Large intestine (tissue), 3 donors: ENCODE measurements at regions not wholly inside any gene's neighbourhood (a gene's known extent, or its start where the extent isn't known, plus 50 kb on each side); places are given as distances from the start of the nearest gene placed in this dataset.
"Not testable (repeated sequence)": the region's sequence is repeated elsewhere in the genome, so short reads cannot be mapped to it uniquely, and the experiment has no call there.

Source experiments
- DNase-seq, 2 donors: peaks; one replicate each; pipeline versions ENCODE4 v3.0.0 to v3.0.0-alpha.2; 2013
- H3K27ac ChIP-seq: one replicate; pipeline ENCODE4 v1.5.1; 2013; ENCODE audit warnings: low read length
- H3K27me3 ChIP-seq: 2 replicates; pipeline ENCODE4 v1.6.1; 2013; ENCODE audit warnings: low read length; ENCODE audit not compliant: control insufficient read depth, insufficient read depth
- H3K36me3 ChIP-seq: 2 replicates; pipeline ENCODE4 v1.6.1; 2013; ENCODE audit warnings: low read length; ENCODE audit not compliant: control insufficient read depth, insufficient read depth
- H3K4me1 ChIP-seq: one replicate; pipeline ENCODE4 v1.6.1; 2013; ENCODE audit warnings: low read length; ENCODE audit not compliant: control insufficient read depth, insufficient read depth
- H3K4me3 ChIP-seq: one replicate; pipeline ENCODE4 v1.5.1; 2013; ENCODE audit warnings: low read length
- H3K9me3 ChIP-seq: one replicate; pipeline ENCODE4 v1.6.1; 2013; ENCODE audit warnings: mild to moderate bottlenecking, low read depth, low read length, moderate library complexity; ENCODE audit not compliant: control insufficient read depth
- WGBS: methylation state at CpG from one replicate; pipeline ENCODE4 v1.1.5; 2013; ENCODE audit warnings: low lambda C conversion rate; ENCODE audit not compliant: insufficient coverage; 5-methylcytosine and 5-hydroxymethylcytosine counted together

GRCh38 chr14:101289230-101289690 lies 272.0 kb upstream of the DIO3 start:
- 20% methylated on average over 1 of the region's 13 CpGs for WGBS
- Histone ChIP-seq H3K4me3 (no peak overlapping the region), H3K27me3 (no peaks in the 10 kb centered on the region), H3K27ac (peak overlapping the region; percentile 88), H3K9me3 (no peaks in the 10 kb centered on the region), H3K4me1 (peaks cover 39% of the 10 kb centered on the region), H3K36me3 (no peaks in the 10 kb centered on the region)
- DNase-seq = peak; percentile 90 to 94

DNA sequence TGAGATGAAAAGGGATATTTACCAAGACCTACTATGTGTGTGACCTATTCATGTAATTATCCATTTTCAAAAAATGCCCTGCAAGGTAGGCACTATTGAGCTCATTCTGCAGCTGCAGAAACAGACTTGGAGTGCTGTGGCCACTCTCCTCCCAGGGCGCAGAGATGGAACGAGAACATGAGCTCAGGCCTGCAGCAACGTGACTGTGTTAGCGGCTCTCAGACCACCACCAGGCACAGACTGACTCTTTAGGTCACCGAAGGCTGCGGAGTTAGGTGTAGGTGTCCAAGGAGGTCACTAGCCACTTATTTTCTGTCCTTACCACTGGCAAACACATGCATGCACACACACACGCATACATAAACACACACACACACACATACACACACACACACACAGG lies 271.4 kb upstream of the DIO3 start:
- no peaks in the 10 kb centered on the region for H3K36me3 ChIP-seq
- DNase-seq = no peak
- H3K27me3 ChIP-seq = no peaks in the 10 kb centered on the region
- H3K4me1 ChIP-seq = peaks cover 39% of the 10 kb centered on the region
- WGBS = no CpG with 5 or more reads among the region's 7 CpGs
- no peaks in the 10 kb centered on the region for H3K9me3 ChIP-seq
- H3K27ac ChIP-seq = peak overlapping the region; percentile 88
- no peak overlapping the region for H3K4me3 ChIP-seq

DNA sequence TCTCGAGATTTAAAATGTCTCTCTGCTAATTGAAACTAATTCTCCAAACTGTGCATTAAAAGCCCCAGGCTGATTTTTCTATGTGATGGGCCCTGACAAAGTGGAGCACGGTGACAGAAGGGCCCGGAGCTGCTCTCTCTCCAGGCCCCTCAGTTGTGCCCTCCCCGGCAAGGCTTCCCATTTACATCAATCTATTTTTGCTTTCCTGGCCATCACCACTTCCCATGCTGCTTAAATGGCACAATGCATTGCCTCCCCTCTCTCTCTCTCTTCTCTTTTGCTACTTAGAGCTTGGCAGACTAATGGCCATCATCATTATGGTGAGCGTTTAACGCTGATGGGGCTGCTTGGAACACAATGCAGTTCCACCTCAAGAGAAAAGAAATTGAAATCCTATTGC lies 270.7 kb upstream of the DIO3 start:
- H3K9me3 ChIP-seq = peaks cover 6% of the 10 kb centered on the region
- H3K27ac ChIP-seq = no peak overlapping the region
- peaks cover 39% of the 10 kb centered on the region for H3K4me1 ChIP-seq
- no peak overlapping the region for H3K4me3 ChIP-seq
- H3K27me3 ChIP-seq = no peaks in the 10 kb centered on the region
- DNase-seq = no peak
- WGBS = 83% methylated on average over 1 of the region's 6 CpGs
- no peaks in the 10 kb centered on the region for H3K36me3 ChIP-seq

GRCh38 chr14:101291390-101291789 lies 269.9 kb upstream of the DIO3 start:
- Histone ChIP-seq H3K4me1 (peaks cover 39% of the 10 kb centered on the region), H3K4me3 (no peak overlapping the region), H3K9me3 (peaks cover 8% of the 10 kb centered on the region), H3K27ac (no peak overlapping the region), H3K27me3 (no peaks in the 10 kb centered on the region), H3K36me3 (no peaks in the 10 kb centered on the region)
- no CpG with 5 or more reads among the region's 3 CpGs for WGBS
- DNase-seq = no peak

DNA sequence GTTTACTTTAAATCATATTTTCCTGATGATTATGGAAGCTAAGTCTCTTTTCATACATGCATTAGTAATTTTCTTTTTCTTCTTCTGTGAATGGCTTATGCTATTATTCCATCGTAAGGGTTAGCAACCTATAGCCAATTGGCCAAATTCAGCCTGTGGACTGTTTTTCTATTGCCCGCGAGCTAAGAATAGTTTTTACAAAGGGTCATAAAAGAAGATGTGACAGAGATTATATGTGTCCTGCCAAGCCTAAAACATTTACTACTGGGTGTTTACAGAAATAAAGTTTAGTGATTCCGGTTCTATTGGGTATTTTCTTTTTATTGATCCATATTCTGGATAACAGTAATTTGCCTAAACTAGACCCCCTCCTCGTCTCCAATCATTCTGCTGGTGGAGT lies 268.8 kb upstream of the DIO3 start:
- peaks cover 12% of the 10 kb centered on the region for H3K9me3 ChIP-seq
- no peaks in the 10 kb centered on the region for H3K27me3 ChIP-seq
- no peak for DNase-seq
- H3K27ac ChIP-seq = no peak overlapping the region
- H3K4me1 ChIP-seq = peaks cover 38% of the 10 kb centered on the region
- no CpG with 5 or more reads among the region's 5 CpGs for WGBS
- no peaks in the 10 kb centered on the region for H3K36me3 ChIP-seq
- no peak overlapping the region for H3K4me3 ChIP-seq

DNA sequence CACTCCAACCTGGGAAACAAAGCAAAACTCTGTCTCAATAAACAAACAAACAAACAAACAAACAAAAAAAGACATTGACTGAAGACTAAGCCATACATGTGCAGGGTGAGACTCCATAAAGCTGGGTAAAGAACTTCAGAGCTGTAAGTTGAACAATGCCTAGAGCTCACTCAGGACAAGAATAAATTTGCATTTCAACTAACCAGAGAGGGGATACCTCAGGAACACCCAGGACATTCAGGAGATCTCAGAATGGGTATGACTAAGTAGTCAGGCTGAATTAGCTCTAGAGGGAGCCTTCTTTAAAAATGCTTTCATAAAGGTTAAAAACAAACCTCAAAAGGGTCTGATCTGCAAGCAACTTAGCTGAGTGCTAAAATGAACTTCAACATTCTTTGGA lies 267.7 kb upstream of the DIO3 start:
- peaks cover 27% of the 10 kb centered on the region for H3K4me1 ChIP-seq
- peaks cover 20% of the 10 kb centered on the region for H3K9me3 ChIP-seq
- H3K27me3 ChIP-seq = no peaks in the 10 kb centered on the region
- no peaks in the 10 kb centered on the region for H3K36me3 ChIP-seq
- no peak for DNase-seq
- H3K27ac ChIP-seq = no peak overlapping the region
- H3K4me3 ChIP-seq = no peak overlapping the region

DNA sequence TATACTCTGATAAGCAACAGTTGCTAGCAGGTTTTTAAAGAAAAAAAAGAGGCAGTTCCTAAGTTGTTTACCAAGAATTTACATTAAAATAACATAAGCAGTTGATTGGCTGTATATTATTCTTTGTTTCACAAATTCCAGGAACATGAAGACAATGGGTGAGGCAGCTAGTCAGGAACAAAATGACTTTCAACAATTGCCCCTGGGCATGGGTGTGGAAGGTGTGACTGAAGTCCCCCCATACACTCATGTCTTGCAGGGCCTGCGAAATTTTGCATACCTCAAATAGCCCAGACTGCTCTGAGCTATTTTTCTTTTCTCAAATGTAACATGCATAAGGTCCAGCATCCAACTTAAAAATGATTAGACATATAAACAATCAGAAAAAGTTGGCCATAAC lies 267.2 kb upstream of the DIO3 start:
- Histone ChIP-seq H3K27me3 (no peaks in the 10 kb centered on the region), H3K27ac (no peak overlapping the region), H3K9me3 (peaks cover 20% of the 10 kb centered on the region), H3K4me3 (no peak overlapping the region), H3K4me1 (peaks cover 22% of the 10 kb centered on the region), H3K36me3 (no peaks in the 10 kb centered on the region)
- DNase-seq = no peak
- WGBS = no CpG with 5 or more reads among the region's 1 CpG

GRCh38 chr14:101299781-101300180 lies 261.5 kb upstream of the DIO3 start:
- not testable (repeated sequence) for H3K36me3 ChIP-seq, H3K4me1 ChIP-seq, H3K4me3 ChIP-seq, DNase-seq, H3K27ac ChIP-seq, H3K27me3 ChIP-seq
- peaks cover 20% of the 10 kb centered on the region for H3K9me3 ChIP-seq
- 50% methylated on average over 2 of the region's 4 CpGs for WGBS

DNA sequence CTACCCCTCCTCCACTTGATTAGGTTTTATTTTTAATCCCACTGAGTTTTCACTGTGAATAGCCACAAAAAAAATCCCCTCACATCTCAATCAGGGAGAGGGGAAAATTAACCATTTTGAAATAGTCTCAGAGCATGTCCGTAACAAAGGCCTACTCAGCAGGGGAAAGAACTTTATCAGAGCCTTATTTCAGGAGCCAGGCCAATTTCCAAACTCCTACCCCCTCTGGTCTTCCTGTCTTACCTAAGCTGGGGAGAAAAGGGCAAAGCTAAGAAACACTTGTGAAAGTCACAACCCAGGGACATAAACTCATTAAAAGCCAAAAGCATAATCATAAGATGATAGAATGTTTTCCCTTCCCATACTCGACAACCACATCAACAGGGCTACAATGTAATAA lies 260.3 kb upstream of the DIO3 start:
- no peak overlapping the region for H3K27ac ChIP-seq
- no peaks in the 10 kb centered on the region for H3K27me3 ChIP-seq
- DNase-seq = no peak
- H3K36me3 ChIP-seq = no peaks in the 10 kb centered on the region
- H3K4me1 ChIP-seq = peaks cover 3% of the 10 kb centered on the region
- 20% methylated on average over 1 of the region's 2 CpGs for WGBS
- H3K9me3 ChIP-seq = peaks cover 11% of the 10 kb centered on the region
- no peak overlapping the region for H3K4me3 ChIP-seq

DNA sequence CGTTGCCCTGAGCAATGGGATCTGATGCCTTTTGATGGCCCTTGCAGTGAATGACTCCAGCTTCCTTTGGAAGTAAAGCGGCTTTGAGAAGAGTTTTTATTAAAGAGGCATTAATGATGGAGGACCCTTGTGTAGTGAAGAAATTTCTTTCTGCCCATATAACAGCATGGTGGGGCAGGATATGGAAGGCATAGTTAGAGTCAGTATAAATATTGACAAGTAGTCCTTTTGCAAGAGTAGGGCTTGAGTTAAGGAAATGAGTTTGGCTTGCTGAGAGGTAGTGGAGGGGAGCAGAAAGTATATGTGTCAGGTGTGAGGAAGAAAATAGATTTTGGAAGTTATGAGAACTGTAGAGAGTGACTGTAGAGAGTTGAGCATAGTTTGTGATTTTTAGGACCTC lies 254.1 kb upstream of the DIO3 start:
- WGBS = no CpG with 5 or more reads among the region's 2 CpGs

GRCh38 chr14:101311186-101311585 lies 250.1 kb upstream of the DIO3 start:
- H3K4me3 ChIP-seq, DNase-seq, H3K4me1 ChIP-seq, H3K27me3 ChIP-seq, H3K36me3 ChIP-seq, H3K27ac ChIP-seq, H3K9me3 ChIP-seq: not testable (repeated sequence)
- 96% methylated on average over 3 of the region's 7 CpGs for WGBS

More for the DNA sequence above, 254.1 kb upstream of the DIO3 start:
- H3K4me3 ChIP-seq, H3K4me1 ChIP-seq, H3K9me3 ChIP-seq, H3K27me3 ChIP-seq, H3K27ac ChIP-seq, DNase-seq, H3K36me3 ChIP-seq: not testable (repeated sequence)
